ENCODE measurements at regions not wholly inside any gene's neighbourhood (a gene's known extent, or its start where the extent isn't known, plus 50 kb on each side); places are given as distances from the start of the nearest gene placed in this dataset.

DNA sequence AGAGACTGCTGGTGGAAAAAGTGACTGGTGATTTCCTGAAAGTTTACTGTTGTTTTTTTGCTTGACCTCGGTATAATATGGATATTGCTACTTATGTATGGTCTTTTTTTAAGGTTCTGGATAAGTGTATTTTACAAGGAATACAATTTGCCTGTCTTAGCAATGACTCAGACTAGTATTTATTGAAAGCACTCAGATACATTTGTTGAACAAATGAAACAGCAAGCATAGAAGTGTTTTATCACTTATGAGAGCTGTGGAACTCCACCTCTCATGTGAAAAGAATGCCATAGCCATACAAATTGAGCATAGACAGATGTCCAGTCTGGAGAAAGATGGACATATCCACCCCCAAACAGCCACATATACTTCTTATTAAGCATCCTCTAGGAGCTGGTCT, 340.4 kb upstream of the FBXO33 start:
- no peak for DNase-seq (ENCODE audit: low read depth in 2 of 2)

DNA sequence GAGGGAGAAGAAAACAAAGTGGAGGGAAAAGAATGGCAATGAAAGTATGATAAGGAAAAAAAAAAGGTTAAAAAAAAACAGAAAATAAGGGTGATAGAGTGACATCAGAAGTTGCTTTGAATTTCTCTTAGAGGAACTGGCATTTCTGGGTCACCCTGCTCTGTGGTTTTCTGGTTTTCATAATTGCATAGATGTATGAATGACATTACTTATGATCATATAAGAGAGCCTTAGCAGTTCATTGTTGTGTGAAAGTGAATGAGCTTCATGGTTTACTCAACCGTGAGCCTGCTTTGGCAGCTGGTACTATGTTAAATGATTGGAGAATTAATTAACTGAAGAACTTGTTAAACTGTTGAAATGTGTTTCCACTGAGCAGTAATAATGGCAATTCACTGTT, 336.4 kb upstream of the FBXO33 start:
- DNase-seq (ENCODE audit: low read depth in 2 of 2), result no peak

DNA sequence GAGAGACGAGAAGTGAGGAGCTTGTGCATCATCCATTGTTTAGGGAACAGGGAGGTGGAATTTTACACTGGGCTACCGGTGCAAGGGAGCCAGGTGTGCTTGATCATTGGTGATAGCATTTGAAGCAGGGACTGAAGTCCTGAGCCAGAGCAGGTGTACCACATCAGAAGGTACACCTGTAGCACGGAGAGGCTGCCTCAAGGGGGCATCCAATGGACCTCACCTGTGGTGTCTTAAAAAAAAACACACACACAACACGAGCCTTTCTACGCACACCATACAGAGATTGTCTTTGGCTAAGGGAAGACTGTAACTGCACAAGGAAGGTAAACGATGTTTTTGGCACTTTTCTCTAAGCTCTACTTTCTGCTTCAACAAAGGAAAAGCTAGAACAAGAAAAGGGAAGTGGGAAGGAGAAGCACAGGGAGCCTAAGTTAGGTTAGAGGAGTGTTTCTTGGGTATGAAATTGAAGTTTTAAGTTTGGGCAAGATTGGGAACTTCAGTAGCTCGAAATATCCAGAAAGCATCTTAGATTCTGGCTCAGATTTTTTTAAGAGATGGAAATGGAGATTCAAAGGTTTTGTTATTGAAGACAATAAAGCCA, 334.3 kb upstream of the FBXO33 start:
- no peak for DNase-seq (ENCODE audit: low read depth in 2 of 2)

DNA sequence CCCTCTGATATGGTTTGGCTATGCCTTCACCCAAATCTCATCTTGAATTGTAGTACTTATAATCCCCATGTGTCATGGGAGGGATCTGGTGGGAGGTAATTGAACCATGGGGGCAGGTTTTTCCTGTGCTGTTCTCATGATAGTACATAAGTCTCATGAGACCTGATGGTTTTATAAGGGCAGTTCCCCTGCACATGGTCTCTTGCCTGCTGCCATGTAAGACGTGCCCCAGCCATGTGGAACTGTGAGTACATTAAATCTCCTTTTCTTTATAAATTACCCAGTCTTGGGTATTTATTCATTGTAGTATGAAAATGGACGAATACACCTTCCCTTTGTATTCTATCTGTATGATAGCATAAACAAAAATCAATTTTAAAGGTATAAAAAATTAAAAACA, 333.4 kb upstream of the FBXO33 start:
- DNase-seq (ENCODE audit: low read depth in 2 of 2), result no peak

DNA sequence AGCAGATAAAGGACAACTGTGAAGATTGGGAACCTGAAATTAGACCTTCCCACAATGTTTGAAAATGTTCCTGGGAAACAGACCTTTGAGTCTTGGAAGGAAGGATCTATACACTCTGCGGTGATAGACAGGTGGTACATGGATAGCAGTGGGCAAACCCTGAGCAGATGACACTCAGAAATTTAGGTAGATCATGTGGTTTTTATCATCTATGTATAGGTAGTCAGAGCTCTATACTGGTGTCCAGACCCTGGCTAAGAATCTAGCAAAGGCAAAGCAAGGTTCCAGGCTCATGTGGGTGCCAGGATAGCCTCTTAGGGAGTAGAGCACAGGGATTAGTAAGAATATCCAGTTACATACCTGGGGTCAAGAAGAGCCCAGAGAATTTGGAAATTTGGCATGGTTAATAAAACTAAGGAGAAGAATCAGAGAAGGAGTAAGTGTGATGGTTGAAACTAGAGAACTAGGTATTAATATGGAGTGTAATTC, 331.2 kb upstream of the FBXO33 start:
- DNase-seq (ENCODE audit: low read depth in 2 of 2), result no peak

DNA sequence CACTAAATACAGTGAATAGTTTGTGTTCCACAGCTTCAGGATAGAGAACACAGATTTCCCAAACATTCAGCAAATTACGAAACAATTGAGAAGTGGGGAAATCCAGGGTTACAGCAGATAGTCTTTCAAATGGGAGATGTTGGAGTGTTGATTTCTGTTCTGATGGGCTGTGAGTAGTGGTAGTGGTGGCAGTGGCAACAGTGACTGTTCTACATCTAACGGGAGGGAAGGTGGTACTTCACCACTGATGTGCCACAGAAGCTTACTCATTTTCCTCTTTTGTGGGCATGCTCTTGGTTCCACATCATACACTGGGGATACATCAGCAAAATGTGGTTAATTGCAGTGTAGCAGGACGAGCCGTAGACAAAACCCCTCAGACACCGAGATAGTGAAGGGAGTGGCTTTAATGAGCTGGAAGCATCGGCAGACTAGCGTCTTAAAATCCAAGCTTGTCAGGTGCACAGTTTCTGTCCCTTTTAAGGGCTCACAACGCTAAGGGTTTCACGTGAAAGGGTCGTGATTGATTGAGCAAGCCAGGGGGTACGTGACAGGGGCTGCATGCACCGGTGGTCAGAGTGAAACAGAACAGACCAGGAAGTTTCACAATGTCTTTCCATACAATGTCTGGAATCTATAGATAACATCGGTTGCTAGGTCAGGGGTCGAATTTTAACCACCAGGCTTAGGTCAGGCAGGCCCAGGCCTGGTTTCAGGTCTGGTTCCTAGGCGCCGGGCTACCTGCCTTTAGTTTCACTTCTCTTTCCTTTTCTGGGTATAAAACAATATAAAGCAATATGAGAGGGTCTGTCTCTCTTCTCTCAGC, 330.6 kb upstream of the FBXO33 start:
- DNase-seq (ENCODE audit: low read depth in 2 of 2), result no peak

DNA sequence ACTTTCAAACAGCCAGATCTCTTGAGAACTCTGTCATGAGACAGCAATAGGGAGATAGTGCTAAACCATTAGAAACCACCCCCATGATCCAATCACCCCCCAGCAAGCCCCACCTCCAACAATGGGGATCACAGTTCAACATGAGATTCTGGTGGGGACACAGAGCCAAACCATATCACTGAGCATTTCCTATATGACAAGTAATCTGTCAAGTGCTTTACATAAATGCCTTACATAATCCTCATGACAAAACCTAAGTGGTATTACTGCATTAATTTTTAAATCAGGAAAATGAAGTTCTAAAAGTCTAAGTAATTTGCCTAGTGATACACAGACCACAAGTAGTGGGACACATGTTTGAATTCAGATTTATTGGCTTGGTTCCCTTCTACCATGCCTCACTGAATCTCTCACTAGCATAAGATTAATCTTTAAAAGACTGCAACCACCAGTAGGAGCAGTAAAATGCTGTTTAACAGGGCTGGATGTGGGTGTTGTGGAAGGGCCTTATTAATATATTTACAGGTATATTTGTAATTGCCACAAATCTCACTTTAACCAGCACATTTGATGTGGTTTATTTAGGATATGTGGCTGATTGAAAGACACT, 323.1 kb upstream of the FBXO33 start:
- no peak for DNase-seq (ENCODE audit: low read depth in 2 of 2)

DNA sequence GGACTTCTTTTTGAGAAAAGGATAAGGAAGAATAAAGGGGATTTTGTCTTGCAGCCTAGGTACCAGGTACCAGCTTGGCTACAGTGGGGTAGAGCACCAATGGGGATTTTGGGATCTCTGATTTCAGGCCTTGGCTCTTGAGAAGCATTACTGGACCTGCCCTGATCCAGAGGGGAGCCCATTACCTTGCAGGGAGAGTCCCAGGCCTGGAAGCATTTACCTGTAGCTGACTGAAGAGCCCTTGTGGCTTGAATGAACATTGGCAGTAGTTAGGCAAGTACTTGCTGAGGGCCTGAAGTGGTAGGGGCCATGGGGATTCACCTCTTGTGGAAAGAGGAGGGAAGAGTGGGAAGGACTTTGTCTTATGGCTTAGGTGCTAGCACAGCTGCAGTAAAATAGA, 308.2 kb upstream of the FBXO33 start:
- no peak for DNase-seq (ENCODE audit: low read depth in 2 of 2)

DNA sequence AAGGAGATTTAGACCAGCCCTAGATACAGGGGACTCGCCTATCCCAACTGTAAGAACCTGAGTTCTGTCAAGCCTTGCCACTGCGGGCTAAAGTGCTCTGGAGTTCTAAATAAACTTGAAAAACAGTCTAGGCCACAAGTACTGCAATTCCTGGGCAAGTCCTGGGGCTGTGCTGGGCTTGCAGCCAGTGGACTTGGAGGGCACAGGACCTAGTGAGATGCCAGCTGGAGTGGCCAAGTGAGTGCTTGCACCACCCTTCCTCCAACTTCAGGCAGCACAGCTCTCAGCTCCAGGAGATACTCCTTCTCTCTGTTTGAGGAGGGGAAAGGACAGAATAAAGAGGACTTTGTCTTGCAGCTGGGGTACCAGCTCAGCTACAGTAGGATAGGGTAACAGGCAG, 307.6 kb upstream of the FBXO33 start:
- DNase-seq (ENCODE audit: low read depth in 2 of 2), result no peak

DNA sequence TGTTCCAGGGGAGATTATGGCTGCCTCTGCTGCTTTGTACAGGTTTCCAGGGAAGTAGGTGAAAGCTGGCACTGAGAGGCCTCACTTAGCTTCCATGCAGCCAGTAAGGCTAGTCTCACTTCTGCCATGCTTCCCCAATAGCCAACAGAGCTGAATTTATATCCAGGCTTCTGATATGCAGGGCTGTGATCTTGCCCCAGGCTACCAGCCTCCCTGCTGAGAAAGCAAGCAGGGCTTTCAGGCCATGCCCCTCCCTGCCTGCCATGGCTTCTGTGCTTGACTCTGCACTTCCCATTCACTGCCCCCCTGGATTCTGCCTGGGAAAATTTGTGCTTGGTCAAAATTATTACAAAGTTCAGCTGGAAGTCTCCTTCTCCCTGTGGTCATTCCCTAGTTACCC, 302.1 kb upstream of the FBXO33 start:
- DNase-seq (ENCODE audit: low read depth in 2 of 2), result no peak

DNA sequence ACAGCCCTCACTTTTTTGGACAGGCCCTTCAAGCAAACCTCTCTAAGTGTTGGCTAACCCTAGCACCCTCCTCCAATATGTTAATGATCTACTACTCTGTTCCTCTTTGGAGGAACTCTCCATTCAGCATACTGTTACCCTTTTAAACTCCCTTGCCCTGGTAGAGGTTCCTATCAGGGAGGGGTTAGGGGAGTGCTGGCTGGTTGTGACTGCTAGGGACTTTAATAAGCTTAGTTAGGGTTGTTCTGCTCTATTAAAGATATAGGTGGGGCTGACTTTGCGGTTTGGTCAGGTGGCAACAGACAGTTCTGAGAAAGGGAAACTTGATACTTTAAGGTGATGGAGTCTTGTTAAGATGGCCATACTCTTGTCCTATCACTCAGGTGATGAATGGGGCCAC, 301.5 kb upstream of the FBXO33 start:
- DNase-seq (ENCODE audit: low read depth in 2 of 2), result no peak

DNA sequence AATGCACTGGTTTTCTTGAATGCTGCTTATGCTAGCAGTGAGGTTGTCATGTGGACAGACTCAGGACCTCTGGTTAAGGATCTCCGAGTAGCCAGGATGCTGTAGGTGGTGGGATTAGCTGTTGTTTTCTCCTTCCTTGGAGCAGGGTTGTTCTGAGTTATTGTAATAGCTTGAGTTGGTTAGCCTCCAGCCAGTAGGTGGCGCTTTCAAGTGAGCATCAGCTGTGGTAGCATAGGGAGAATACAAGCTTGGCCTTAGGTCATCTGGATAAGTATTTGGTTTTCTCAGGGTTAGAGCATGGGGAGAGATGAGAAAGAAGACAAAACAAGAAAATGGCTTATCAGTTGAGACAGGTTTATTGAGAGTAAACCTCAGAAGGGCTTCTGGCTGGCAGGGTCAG, 299.7 kb upstream of the FBXO33 start:
- peak in 1 of 2 experiments; percentile 6 for DNase-seq (ENCODE audit: low read depth in 2 of 2)

DNA sequence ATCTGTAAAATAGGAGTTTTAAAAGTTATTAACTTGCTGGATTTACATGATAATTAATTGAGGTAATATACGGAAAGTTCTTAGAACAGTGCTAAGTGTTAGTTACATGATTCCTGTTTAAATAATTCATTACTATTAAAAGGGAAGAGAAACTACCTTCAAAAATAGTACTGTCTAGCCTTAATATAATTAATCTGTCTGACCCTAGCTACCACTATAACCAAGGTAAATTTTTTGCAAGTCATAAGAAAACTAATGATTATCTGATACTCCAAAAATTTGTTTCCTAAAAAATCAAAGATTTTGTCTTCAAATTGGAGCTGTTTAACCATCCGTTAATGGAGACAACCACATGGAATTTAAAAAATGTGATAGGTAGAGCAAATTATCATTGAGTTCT, 294.3 kb upstream of the FBXO33 start:
- DNase-seq (ENCODE audit: low read depth in 2 of 2), result no peak

DNA sequence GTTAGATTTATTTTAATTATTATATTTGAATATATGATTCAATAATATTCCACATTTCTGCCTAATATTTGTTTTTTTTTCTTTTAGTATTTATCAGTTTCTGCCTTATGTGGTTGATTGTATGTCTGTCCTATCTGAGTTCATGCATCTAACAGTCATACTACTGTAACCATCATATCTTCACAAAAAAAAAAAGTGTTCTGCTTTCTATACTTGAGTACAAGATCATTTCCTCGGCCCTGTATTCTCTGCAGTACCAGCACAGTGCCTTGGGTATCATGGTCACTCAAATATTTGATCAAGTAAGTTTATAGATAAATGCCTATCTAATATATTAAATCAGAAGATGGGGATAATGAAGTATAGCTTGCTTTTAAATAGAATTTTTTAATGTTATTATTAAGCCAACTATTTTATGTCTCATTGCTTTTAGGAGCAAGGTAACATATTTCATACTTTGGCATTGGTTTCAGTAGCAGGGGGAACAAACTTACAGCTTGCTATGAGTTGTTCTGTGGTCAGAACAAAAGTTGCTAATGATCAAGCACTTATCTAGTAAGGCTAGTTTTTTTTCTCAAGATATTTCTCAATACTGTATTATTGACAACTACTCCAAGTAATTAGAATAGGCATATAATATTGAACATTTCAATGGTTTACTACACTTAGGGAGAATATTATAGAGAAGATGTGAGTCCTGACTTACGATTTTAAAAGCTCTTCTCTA, 290.5 kb upstream of the FBXO33 start:
- DNase-seq (ENCODE audit: low read depth in 2 of 2), result no peak

DNA sequence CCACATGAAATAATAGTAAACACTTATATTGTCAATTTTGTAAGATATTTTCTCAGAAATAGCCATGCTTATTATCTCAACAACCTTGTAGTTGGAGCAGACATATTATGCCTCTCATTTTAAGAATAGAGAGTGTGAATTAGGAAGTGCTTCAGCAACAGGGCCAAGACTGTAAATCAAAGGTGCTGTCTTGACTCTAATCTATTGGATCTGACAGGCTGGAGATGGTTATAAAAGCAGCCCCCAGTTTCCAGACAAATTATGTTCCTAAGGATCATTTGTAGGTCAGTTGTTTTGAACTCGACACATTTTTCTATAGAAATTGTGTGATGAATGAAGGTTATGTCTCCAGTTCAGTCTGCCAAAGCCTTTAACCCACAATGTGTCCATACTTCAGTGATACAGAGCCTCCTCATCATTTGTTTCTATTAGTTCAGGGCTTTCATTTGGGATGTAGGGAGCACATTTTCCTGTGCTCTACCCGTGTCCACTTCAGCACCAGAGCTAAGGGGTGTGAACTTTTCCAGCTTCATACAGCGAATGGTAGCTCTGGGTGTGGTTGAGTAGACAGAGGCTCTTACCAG, 284.8 kb upstream of the FBXO33 start:
- DNase-seq (ENCODE audit: low read depth in 2 of 2), result no peak

DNA sequence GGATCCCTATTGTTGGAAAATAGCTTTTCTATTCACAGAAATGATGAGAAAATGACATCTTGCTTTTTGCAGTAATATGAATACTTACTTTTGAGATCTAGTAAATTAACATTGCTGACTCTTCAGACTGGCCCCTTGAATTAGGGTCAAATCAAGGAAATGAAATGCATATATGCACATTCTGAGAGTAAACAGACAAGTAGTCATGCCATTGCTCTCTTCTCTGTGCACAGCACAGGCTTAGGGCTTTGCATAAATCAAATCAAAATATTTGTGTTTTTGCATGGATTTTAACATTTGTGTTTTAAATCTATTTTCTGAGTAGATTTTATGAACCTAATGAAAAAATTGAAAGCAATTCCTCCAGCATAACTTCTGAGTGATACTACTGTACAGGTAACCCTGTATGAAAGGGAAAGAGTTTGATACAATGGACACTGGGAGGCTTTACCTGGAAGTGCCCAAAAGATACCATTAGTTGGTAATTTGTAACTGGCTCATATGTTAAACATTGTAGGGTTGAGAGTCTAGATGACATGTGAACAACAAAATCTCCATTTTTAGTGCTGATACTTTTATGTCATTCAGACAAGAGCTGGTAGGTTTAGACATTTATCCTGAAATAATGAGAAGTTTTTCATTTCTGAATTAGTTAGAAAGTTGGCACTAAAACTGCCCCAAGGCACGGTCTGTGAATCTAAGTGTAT, 280.2 kb upstream of the FBXO33 start:
- no peak for DNase-seq (ENCODE audit: low read depth in 2 of 2)

DNA sequence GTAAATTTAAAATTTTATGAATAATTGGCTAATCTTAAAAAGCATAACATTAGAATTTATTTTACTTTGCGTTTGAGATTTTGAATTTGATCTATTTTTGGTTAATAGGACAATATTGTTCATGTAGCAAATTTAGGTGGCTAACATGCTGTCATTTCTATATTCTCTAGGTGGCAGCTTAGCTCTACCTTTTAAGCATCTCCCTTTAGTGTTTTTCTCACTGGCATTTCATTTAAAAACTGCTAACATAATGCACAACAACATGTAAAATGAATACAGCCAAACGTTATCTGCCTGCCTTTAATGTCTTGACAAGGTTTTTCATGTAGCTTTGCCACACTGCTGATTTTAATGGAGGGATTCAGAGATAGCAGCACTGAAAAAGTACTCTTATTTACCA, 272.4 kb upstream of the FBXO33 start:
- no peak for DNase-seq (ENCODE audit: low read depth in 2 of 2)

DNA sequence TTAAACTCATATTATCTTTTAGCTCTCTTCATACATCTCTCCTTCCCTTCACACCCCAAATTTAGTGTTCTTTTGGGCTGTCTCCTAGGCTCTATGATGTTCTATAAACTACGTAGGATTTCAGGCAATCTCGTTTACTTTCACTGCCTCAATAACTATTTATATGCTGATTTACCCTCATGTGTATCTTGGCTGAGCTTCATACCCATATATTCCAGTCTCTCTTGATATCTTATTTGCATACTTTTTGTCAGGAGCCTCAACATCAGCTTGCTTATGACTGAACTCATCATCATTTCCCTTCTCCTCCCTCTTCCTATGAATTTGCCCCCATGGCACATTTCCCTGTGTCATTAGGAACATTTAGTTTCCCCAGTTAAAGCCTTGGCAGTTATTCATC, 262.1 kb upstream of the FBXO33 start:
- DNase-seq (ENCODE audit: low read depth in 2 of 2), result no peak

DNA sequence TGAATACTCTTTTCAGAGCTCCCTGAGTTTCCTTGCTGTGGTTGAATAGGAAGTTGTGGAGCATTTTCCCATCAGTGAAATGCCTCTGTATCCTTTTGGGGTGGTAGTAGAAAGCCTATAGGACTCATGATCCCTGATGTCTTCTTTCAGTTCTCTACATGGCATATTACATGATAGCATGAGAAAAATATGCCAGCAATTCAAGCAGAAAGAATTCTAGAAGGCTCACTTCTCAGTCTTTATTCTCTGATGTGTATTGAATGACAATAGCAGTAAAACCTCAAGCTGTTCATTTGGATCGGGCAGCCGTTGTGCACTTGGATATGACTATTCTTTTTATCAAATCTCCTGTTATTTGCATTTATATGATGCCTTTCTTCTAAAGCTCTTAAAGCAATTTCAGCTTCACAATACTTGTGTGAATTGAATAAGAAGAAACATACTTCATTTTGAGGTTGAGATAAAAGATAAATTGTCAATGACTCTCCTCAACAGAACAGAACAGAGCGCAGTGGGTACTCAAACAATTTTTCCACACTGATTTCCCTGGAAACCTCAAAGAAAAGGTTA, 251.5 kb upstream of the FBXO33 start:
- DNase-seq (ENCODE audit: low read depth in 2 of 2), result no peak

DNA sequence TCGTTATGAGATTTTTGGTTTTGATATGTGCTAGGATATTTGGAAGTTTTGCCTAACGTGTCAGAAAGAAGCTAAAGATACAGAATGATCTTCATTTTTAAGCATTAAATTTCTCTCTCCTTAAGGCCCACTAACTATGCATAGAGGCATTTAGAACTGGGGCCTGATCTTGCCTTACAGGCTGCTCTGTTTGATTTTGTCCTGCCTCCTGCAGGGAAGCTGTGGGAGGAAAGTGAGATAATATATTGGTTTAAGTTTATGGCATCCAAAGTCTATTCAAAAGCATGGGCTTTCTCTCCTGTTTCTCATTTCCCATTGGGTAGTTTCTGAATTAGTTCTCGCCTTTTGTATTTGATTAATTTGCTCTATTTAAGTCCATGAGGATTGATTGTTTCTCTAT, 250.3 kb upstream of the FBXO33 start:
- DNase-seq (ENCODE audit: low read depth in 2 of 2), result no peak

DNA sequence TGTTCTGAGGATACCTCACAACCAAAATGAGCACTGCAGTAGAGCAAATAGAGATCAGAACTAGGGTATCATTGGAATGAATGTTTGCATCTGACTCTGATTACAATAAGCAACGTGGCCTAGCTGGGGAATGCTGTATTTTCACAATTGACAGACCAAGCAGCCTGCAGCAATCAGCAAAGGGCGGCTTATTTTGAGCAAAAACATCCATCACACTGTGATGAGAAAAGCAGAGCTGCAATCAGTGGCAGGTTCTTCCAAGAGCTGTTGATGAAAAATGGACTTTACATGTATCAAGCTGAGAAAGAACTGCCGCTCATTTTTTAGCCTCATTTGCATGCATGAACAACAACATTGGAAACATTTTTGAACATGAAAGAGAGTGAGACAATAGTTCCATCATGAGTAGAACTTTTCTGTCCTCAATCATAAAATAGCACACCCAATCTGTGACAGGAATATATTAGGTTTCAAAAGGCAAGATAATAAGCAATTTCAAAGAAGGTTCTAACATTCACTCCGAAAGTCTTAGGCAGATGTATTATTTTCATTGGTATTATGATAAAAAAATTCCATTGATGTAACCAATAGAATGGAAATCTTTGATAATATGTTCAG, 249.7 kb upstream of the FBXO33 start:
- DNase-seq (ENCODE audit: low read depth in 2 of 2), result no peak
